IPS-NIHi11 (cell line): ENCODE measurements at regions not wholly inside any gene's neighbourhood (a gene's known extent, or its start where the extent isn't known, plus 50 kb on each side); places are given as distances from the start of the nearest gene placed in this dataset.
"Not testable (repeated sequence)": the region's sequence is repeated elsewhere in the genome, so short reads cannot be mapped to it uniquely, and the experiment has no call there.

Experiments used
- DNase-seq: peaks from one replicate; pipeline ENCODE4 v3.0.0; 2012; ENCODE audit warnings: mixed read lengths, low spot score

GRCh38 chr16:76976101-76976500 lies 214.9 kb upstream of the MON1B start:
- no peak for DNase-seq

DNA sequence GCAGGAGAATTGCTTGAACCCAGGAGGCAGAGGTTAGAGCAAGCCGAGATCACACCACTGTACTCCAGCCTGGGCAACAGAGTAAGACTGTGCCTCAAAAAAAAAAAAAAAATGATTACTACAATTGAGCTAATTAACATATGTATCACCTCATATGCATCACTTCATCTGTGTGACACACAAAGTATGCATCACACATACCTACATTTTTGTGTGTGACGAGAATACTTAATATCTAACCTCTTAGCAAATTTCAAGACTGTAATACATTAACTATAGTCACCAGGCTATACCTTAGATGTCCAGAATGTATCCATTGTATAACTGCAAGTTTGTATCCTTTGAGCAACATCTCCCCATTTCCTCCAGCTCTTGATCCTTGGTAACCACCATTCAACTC lies 214.2 kb upstream of the MON1B start:
- no peak for DNase-seq

- no peak for DNase-seq
These were observed 206.8 kb upstream of the MON1B start for GRCh38 chr16:76984196-76984595.

DNA sequence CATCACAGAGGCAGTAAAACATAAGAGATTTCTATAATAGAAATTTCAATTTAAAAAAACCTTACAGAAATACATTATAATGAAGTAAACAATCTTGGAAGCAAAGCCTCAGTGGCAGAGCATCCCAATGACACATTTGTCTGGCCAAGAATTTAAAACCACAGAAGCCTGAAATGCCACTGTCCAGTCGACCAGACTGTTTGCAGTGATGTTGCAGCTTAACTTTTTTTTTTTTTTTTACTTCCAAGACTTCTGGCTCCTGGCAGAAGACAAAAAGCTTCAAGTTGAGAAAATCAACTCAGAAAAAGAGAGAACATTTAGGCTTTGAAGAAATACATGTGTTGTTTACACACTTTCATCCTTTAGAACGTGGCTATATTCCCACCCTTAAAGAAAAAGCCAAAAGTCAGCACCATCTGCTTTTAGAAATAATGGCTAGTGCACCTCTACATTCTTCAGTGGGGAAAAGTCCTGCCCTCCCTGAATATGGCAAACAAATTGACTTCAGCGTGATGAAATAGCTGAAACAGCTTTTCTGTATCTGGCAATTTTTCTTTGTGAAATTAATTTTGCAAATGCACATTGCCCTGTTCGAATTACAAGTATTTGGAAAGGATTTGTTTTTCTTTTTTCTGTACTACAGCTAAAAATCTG lies 205.5 kb upstream of the MON1B start:
- no peak for DNase-seq

GRCh38 chr16:76988526-76988925 lies 202.5 kb upstream of the MON1B start:
- DNase-seq, result no peak

- no peak for DNase-seq
These were observed 188.3 kb upstream of the MON1B start for GRCh38 chr16:77002644-77003043.

GRCh38 chr16:77009453-77009852 lies 181.5 kb upstream of the MON1B start:
- DNase-seq, result no peak

DNA sequence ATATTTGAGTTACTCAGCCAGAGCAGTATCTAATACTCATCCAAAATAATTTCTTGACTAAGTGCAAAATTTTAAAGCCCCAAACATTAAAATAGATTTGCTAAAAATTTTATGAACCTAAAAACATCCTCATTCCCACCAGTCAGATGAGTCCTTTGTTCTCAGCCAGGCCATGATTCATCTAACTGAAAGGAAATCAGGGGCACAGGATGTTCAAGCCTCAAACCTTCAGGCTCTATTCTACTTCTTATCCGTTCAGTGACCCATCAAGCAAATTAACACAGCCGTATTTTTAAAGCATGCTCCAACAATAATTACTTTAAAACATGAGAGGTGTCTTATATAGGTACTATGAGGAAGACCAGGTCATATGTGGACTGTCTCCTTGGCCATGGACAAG lies 176.5 kb upstream of the MON1B start:
- no peak for DNase-seq

DNA sequence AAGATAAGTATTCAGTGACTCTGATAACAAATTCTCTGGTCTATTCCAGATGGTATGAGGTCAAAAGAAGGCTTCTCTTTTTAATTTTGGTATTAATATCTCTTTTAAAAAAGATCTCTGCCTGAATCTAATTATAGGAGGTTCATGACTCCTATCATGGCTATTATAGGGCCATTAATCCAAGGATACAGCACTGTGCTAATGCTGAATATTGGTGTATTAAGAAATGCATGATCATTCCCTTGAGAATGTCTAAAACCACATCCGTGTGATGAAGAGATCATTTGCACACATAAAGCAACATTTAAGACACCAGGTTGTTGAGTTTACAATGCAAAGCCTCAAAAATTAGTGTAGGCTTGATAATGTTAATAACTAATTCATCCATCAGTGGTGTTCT lies 160.4 kb upstream of the MON1B start:
- no peak for DNase-seq

DNA sequence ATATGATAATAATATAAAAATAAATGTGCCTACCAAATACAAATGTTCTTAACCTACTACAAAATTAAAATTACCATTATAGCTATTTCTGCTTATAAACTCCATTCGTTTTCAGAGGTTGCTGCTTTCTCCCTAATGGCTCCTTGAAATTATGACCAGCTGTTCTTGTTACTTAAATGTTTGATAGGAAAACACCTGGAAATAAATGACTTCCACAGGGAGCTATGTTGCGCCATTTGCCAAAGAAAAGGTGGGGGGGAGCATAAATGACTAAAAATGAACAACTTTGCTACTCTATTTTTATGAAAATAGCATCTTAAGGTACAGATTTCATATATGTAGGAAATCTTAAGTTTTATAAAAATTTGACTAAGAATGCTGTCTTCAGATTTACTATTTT lies 157.5 kb upstream of the MON1B start:
- no peak for DNase-seq

GRCh38 chr16:77035361-77035760 lies 155.6 kb upstream of the MON1B start:
- no peak for DNase-seq

GRCh38 chr16:77037696-77038347 lies 153.2 kb upstream of the MON1B start:
- no peak for DNase-seq

- DNase-seq, result no peak
These were observed 149.5 kb upstream of the MON1B start for GRCh38 chr16:77041468-77041867.

GRCh38 chr16:77043076-77043475 lies 147.9 kb upstream of the MON1B start:
- DNase-seq, result peak; percentile 7

DNA sequence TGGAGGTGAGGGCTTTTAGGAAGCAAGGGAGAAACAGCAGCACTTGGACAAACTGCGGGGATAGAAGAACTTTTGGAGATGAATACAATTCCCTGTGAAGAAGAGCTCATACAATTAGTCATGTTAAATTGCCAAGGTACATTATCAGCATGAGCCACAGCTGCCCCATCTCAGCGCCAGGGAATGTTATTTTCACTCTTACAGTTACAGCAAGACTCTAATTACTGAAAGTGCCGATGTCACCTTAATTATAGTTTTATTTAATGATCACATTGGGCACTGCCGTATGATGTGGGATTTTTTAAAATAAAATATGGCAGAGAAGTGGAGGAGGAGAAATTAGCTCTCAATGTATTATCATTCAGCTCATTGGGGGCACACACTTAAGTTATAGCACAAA lies 144.8 kb upstream of the MON1B start:
- no peak for DNase-seq

DNA sequence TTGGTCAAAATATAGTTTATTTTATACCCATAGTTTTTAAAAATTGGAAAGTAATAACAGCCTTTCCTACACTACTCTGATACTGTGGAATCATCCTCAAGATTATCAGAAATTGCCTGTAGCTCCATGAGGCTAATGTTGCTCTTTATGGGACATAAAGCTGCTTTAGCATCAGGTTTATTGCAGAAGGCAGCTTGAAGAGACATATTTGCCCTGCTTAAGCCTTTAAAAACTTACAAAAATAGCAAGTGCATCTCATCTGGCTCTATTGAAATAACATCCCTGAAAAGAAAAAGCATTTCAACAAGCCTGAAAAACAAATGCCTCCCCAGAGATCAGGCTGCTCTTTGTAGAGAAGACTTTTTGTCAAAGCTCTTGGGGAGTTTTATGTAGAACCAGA lies 142.9 kb upstream of the MON1B start:
- no peak for DNase-seq

GRCh38 chr16:77049577-77049976 lies 141.4 kb upstream of the MON1B start:
- no peak for DNase-seq

DNA sequence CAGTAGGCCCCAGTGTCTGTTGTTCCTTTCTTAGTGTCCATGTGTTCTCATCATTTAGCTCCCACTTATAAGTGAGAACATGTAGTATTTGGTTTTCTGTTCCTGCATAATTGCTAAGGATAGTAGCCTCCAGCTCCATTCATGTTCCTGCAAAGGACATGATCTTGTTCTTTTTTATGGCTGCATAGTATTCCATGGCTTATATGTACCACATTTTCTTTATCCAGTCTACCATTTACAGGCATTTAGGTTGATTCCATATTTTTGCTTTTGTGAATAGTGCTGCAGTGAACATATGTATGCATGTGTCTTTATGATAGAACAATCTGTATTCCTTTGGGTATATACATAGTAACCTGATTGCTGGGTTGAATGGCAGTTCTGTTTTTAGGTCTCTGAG lies 134.4 kb upstream of the MON1B start:
- DNase-seq, result not testable (repeated sequence)

- no peak for DNase-seq
These were observed 133.7 kb upstream of the MON1B start for GRCh38 chr16:77057161-77057774.

- no peak for DNase-seq
These were observed 131.5 kb upstream of the MON1B start for GRCh38 chr16:77059446-77059845.

GRCh38 chr16:77060614-77061013 lies 130.4 kb upstream of the MON1B start:
- no peak for DNase-seq

GRCh38 chr16:77062878-77063675 lies 127.9 kb upstream of the MON1B start:
- DNase-seq, result no peak

DNA sequence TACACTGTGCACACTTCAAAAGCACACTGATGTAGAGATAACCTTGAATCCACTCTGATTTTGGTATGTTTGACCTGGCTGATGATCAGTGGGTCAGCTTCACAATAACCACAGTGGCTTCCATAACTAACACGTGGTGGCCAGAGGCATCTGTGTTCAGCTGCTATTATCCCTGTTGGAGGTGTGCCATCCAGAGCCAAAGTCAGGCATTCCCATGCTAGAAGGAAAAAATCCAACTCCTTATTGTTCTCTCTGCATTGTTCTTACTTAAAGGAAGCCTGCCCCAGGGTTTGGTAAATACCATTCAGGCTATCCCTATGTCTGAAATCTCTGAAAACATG lies 127.3 kb upstream of the MON1B start:
- no peak for DNase-seq
